HL-60 (cell line): ENCODE measurements at regions not wholly inside any gene's neighbourhood (a gene's known extent, or its start where the extent isn't known, plus 50 kb on each side); places are given as distances from the start of the nearest gene placed in this dataset.

Source experiments
- CTCF ChIP-seq: IDR thresholded peaks from one replicate; pipeline ENCODE4 v1.5.1; 2011; ENCODE audit warnings: low read length, control low read depth, inconsistent platforms; ENCODE audit not compliant: insufficient read depth
- POLR2AphosphoS5 ChIP-seq: IDR thresholded peaks from 2 replicates; pipeline ENCODE4 v1.6.1; 2012; ENCODE audit warnings: low read depth
- TF ChIP-seq, protein P1 (sequence below): IDR thresholded peaks from 2 replicates; pipeline ENCODE4 v1.6.1; 2012; ENCODE audit warnings: low read depth; ENCODE audit not compliant: insufficient replicate concordance

GRCh38 chr14:101464984-101465794 is 96.1 kb upstream of the DIO3 start:
- no peak for TF ChIP-seq CTCF
- TF ChIP-seq, protein P1, sequence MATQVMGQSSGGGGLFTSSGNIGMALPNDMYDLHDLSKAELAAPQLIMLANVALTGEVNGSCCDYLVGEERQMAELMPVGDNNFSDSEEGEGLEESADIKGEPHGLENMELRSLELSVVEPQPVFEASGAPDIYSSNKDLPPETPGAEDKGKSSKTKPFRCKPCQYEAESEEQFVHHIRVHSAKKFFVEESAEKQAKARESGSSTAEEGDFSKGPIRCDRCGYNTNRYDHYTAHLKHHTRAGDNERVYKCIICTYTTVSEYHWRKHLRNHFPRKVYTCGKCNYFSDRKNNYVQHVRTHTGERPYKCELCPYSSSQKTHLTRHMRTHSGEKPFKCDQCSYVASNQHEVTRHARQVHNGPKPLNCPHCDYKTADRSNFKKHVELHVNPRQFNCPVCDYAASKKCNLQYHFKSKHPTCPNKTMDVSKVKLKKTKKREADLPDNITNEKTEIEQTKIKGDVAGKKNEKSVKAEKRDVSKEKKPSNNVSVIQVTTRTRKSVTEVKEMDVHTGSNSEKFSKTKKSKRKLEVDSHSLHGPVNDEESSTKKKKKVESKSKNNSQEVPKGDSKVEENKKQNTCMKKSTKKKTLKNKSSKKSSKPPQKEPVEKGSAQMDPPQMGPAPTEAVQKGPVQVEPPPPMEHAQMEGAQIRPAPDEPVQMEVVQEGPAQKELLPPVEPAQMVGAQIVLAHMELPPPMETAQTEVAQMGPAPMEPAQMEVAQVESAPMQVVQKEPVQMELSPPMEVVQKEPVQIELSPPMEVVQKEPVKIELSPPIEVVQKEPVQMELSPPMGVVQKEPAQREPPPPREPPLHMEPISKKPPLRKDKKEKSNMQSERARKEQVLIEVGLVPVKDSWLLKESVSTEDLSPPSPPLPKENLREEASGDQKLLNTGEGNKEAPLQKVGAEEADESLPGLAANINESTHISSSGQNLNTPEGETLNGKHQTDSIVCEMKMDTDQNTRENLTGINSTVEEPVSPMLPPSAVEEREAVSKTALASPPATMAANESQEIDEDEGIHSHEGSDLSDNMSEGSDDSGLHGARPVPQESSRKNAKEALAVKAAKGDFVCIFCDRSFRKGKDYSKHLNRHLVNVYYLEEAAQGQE: no peak
- TF ChIP-seq POLR2AphosphoS5: no peak
